Activated effector memory CD4-positive, alpha-beta T cell treated with anti-CD3 and anti-CD28 coated beads, Interleukin-2, amount 50 U/mL, for 16 hours (primary cell): ENCODE measurements at regions not wholly inside any gene's neighbourhood (a gene's known extent, or its start where the extent isn't known, plus 50 kb on each side); places are given as distances from the start of the nearest gene placed in this dataset.
"Not testable (repeated sequence)": the region's sequence is repeated elsewhere in the genome, so short reads cannot be mapped to it uniquely, and the experiment has no call there.

ENCODE experiments used
- DNase-seq: peaks from one replicate; pipeline ENCODE4 v3.0.0-alpha.2; 2020

DNA sequence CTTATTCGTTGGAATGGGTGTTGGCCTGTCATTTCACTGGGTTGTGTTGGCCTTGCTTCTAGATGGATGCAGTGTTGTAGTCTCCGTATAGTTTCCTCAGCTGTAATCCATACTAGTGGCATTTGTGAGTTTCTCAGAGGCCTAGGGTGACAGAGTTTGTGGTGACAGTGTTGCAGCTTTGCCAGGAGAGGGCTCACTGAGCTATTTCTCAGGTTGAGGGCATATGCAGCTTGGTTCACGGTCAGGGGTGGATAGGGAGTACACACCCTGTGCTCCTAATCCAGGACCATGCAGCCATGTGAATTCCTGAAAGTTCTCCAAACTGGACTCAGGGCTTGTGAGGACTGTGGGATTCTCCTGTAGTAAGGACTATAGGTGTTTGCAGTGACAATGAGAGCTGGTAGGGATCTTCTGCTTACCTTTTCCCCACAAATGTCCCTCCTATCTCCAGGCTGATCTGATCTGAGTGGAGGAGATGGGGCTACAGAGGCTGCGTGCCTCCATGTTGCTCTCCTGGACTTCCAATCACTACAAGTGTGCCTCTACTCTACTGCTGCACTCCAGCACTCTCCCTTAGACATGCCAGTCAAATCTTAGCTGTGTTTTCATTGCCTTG is 229.0 kb downstream of the STK31 start:
- no peak for DNase-seq

DNA sequence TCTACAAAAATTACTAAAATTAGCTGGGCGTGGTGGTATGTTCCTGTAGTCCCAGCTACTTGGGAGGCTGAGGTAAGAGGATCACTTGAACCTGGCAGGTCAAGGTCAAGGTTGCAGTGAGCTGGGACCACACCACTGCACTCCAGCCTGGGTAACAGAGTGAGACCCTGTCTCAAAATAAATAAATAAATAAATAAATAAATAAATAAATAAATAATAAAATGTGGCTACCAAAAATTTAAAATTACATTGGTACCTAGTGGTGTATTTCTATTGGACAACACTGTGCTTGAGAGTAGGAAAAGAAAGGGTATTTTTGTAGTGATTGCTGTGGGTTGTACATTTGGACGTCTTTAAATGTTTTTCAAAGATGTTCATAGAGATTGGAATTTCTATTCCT is 229.7 kb downstream of the STK31 start:
- DNase-seq: not testable (repeated sequence)

DNA sequence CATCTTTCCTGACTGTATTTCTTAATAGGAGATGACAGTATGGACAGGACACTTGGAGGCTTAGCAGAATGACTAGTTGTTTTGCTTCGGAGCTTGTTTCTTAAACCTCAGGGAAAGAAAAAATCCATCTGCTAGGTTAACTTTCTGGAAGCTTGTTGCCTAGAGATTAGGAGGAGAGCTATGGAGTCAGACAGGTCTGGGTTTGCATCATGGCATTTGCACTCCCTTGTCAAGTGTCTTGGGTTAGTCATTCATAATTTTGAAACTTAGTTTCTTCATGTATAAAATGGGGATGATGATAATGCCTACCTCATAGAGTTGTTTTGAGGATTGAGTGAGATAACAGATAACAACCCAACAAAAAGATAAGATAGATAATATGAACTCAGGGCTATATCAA is 231.5 kb downstream of the STK31 start:
- no peak for DNase-seq

DNA sequence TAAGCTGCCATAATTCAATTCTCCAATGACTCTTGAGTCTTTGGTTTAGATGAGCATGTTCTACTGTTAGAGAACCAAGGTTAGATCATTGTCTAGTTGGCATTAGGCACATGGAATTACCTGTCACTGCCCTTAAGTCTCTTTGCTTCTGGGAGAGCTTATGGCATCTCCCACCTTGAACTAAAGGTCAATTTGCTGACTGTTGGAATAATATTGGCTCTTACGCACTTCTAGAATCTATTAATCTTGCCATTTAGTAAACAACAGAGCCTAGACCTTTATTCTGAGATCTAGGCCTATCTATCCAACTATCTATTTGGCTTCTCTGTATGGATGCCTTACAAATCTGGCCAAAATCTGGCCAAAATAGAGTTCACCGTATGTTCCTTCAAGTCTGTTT is 232.0 kb downstream of the STK31 start:
- no peak for DNase-seq

DNA sequence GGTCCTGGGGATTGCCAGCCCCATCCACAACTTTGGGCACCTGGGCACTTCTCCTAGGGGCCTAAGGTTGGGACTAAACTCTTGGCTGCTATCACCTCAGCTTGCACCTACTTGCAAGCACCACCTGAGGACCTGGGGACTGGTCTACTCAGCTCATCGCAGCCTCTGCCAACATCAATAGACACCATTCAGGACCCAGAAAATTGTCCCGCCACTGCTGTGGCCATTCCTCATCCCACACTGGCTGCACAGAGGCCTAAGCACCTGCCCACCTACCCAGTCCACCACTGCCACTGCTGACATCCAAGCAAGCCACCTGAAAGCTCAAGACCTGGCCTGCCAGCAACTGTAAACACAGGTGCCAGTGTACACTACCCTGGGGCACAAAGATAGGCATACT is 234.1 kb downstream of the STK31 start:
- DNase-seq: no peak

DNA sequence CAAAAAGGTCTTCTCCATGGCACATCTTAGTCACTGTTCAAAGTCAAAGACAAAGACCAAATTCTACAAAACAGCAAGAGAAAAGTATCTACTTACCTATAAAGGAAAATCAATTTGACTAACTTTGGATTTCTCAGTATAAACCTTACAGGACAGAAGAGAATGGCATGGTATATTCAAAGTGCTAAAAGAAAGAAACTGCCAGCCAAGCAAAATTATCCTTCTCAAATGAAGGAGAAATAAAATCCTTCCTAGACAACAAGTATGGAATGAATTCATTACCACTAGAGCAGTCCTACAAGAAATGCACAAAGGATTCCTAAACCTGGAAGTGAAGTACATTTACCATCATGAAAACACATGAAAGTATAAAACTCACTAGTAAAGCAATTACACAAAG is 235.5 kb downstream of the STK31 start:
- DNase-seq: no peak

DNA sequence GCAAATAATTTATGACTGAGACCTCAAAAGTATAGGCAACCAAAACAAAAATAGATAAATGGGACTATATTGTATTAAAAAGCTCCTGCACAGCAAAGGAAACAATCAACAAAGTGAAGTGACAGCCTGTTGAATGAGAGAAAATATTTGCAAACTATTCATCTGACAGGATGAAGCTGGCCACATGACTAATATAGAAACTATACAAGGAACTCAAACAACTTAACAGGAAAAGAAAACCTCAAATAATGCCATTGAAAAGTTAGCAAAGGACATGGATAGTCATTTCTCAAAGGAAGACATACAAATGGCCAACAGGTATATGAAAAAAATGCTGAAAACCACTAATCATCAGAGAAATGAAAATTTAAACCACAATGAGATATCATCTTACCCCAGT is 245.1 kb downstream of the STK31 start:
- DNase-seq: no peak

DNA sequence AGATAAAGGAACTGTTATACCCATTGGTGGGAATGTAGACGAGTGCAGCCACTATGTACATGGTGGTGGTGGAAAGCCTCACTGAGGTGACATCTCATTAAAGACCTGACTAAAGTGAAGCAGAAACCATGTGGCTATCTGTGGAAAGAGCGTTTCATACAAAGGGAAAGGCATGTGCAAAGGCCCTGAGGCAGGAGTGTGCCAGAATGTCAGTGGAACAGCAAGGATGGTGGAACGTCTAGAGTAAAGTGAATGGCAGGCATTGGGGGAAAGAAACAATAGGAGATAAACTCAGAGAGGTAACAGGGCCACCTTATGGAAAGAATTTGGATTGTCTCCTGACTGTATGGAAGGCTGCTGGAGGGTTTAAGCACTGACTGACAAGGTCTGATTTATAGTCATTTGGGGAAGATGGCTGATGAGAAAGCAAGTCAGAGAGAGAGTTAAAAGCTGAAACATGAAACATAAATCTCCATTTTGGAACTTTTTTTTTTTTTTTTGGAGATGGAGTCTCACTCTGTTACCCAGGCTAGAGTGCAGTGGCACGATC is 245.7 kb downstream of the STK31 start:
- DNase-seq: no peak

DNA sequence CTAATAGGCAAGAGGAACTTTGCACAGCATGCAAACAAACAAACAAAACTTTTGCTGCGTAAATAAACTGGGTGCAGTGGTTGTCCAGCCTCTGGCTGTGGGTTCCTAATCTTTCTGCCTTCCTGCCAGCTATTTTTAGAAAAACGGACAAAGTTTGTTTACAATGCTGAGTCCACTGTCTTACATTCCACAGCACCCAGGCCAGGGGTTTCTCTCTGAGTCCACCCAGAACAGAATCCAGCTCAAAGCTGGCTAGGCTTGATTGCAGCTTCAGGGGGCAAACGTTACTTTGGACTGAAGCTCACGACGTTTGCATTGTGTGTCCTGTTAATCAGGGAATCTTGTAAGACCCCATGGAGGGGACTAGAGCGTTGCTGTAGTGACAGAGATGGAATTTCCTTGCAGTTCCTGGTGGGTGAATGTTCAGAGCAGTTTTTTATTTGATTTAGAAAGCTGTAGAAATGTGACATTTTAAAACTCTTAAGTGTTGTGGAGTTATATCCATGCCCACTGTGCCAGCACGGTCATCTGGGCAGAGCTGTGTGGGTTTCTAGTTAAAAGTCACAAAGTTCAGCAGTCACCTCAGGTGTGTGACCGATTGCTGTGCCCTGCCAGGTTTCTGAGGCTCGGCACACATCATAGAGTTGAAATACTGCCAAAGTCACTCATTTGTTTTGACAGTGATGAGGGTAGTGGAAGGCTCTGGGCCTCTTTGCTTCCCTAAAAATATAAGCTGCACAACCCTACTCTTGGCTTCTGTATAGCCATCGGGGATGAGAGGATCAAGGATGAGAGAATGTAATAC is 247.0 kb downstream of the STK31 start:
- DNase-seq: no peak

DNA sequence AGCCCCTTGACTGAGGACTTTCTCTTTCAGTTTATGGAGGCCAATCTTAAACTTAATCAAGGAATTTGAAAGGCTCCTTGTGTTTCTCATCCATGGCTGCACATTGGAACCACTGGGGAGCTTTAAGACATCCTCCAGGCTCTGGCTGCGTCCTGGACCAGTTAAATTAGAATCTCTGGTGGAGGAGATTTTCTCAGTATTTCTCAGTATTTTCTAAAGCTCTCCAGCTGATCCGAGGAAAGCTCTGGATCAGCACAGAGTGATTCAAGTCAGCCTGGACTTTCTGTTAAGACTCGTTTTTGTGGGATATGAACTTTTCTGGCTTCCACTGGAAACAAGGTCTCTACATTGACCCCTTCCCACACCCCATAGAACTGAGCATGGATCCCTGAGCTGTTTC is 249.8 kb downstream of the STK31 start:
- no peak for DNase-seq

DNA sequence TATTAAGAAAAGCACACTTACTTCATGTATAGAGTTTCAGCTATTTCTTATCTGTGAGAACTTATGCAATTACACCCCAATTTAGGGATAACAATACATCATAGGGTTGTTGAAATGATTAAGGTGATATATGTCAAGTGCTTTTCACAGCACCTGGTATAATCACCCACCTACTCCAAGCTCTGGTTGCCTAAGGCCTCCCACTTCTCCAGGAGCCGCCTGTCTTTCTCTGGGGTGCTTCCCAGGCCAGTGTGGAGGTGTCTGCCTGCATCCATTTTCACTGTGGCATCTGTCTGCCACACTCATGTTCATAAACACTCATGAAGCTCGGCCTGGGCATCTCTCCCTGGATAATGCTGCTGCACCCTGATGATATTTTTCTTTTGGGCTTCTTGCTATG is 250.3 kb downstream of the STK31 start:
- no peak for DNase-seq

DNA sequence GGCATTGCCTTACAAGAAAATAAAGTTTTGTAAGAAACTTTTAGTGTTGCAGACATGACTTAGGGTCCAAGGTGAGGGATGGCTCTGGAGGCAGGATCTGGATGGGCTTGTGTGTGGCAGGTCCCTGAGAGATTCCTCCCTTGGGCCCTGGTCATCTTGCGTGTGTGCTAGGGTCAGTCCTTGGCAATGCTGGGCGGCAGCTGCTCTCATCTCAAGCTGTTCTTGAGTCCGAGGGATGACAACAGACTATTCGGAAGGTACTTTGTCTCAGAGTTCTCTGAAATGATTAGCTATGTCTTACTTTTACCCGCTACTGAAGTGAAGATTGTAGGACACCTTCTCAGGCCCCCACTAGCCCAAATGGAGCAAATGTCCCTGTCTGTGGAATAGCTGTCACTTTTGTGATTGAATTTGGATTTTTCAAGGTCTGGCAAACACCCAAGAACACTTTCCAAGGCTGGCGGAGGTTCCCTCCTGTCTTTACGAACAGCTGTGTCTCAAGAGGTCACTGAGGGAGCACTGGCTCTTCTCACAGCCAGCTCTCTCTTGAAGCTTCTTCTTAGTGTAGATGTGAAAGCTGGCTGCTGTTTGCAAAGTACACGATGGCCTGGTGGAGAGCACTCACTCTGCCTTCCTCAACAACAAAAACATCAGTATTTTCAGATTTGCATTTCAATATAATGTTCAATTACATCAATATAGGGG is 253.6 kb downstream of the STK31 start:
- DNase-seq: no peak

DNA sequence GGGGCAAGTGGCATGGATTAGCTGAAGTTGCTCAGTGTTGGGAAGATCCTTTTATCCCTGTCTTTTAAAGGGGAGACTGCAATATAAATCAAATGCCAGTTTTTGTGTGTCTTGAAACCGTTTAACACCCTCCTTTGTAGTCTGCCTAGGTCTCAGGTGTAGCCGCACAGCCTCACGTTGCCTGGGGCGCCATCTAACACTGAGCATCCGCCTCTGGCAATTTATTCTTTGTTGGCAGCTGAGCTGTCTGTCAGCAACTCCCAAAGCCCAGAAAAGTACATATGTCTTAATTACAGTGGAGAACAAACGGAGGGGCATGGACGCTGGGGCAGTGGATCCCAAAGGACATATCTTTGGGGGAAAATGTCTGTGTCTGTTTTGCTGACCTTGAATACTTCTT is 254.7 kb downstream of the STK31 start:
- no peak for DNase-seq

DNA sequence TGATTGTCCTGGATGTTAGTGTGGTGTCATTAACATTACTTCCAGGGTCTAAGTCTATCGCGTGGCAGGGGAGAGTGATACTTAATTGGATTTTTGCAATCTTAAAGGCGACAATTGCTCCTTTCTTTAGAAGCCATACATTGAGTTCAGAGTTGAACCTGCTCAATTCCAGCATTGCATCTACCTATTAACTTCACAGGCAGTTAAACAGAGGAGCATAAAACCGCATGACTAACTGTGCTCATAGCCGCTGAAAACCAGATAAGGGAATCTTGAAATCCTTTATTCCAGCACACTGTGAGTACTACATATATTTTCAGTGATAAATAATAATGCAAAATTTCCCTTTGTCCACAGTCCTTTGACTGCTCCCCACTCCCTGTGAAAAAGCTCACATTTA is 255.3 kb downstream of the STK31 start:
- DNase-seq: no peak

DNA sequence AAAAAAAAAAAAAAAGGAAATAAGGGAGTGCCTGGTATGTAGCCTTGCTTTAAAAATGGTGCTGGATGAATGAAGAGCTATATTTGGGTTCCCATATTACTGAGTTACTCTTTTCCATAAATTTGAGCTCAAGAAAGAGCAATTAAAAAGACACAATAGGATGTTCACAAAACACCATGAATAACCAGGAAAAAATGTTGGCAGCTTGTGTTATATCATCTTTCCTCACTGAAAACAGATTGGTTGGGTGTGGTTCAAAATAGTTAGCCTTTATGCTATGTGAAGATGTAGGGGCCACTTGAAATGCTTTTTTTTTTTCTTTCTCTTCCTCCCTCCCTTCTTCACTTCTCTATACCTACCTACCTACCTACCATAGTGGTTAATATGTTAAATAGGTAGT is 256.9 kb downstream of the STK31 start:
- no peak for DNase-seq

DNA sequence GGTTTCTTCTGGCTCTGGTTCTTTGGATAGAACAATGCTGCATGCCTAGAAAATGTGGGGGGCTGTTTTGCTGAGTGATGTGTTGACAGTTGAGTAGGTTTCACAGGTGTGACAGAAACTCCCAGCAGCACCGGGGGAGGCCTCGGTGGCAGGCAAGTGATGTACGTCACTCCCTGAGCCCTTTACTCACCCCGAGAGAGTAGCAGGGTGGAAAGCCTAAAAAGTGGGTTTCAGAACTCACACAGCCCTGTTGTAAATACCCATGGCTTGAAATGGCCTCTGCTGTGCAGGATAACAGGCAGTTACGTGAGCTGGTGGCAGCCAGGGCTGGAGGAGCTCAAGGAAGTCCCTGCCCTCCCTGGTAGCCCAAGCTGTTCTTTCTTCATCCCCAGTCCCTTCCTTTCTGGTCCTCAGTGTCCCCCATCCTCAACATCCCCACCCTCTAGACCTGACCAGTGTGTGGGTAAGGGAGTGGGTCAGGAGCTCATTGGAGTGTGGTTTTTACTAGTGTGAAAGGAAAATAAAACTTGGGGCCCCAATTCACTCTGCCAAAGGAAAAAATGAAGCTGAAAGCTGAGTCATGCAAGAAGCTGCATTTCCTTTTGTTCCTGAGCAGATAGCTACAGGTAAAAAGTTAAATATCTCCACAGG is 258.1 kb downstream of the STK31 start:
- DNase-seq: no peak

DNA sequence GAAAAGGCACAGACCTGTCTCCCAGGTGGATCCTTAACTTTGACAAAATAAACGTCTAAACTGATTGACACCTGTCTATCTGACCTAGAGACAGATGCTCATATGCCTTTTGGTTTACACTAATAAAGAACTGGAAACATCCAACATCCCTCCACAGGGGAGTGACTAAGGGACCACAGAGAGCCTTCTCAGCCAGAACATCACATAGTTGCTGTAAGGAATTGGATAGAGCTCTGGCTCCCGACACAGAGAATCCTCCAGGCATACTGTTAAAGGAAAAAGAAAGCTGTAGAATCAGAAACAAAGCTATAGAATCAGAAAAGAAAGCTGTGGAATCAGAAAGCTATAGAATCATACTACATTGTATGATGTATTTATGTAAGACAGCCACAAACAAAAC is 258.8 kb downstream of the STK31 start:
- no peak for DNase-seq

DNA sequence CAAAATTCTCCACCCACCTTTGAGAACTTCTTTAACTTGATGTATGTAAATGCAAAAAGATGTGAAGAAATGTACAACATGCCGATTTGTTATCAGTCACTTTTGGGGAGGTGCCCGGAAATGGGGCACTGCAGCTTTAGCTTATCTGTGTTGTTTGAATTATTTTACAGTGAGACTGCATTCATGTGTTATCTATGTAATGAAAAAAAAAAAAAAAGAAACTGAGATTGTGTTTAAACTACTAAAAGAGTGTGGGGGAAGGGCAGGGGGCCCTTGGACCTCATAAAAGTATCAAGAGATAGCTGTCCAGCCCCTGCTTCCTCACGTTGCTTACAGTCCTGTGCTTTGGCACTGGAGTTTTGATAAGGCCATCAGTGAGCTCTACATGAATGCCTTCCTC is 259.4 kb downstream of the STK31 start:
- no peak for DNase-seq

DNA sequence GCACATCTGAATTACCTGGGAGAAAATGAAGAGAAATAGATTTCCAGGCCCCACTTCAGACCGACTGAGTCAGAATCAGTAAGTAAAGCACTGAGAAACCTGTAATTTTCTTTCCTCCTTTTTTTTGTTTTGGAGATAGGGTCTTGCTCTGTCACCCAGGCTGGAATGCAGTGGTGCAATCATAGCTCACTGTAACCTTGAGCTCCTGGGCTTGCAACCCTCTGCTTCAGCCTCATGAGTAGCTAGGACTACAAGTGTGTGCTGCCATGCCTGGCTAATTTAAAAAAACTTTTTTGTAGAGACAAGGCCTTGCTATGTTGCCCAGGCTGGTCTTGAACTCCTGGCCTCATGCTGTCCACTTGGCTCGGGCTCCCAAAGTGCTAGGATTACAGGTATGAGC is 260.2 kb downstream of the STK31 start:
- no peak for DNase-seq

DNA sequence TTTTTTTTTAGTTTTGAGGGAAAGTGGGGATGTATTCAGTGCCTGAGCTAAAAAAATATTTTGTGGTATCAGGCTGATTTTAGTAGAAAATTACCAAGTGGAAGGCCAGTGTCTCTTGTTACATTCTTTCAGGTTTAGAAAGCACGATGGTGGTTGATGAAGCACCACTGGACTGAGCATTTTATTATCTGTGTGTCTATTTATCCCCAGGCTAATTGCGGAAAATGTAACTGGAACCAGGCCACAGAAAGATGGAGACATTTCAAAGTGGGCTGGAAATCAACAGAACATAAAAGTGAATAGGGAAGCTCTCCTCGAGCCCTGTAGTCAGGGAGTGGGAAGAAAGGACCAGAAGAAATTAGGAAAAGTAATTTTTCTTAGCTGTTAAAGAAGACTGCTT is 261.0 kb downstream of the STK31 start:
- no peak for DNase-seq

DNA sequence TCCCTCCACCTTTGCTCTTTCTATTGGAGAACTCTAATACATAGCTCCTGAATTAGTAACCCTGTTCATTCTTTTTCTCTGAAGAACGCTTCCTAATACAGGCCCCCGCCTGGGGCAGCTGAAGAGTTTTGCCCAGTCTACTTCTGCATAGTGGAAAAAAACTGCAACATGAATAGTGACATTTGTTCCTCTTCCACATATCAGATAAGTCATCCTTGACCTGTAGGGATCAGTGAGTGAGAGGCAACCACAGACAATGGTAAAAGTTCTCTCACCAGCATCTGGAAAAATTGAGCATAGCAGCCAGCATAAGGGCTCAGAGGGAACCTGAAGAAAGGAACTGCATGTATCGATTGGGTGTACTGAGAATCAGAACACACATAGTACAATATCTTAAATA is 262.0 kb downstream of the STK31 start:
- no peak for DNase-seq

DNA sequence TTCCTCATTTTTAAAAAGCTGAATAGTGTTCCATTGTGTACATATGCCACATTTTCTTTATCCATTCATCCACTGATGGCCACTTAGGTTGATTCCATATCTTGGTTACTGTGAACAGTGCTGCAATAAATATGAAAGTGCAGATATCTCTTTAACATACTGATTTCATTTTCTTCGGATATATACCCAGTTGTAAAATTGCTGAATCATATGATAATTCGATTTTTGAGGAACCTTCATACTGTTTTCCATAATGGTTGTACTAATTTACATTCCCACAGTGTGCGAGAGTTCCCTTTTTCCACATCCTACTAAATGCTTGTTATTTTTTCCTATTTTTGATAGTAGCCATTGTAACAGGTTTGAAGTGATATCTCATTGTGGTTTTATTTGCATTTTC is 263.2 kb downstream of the STK31 start:
- DNase-seq: no peak

DNA sequence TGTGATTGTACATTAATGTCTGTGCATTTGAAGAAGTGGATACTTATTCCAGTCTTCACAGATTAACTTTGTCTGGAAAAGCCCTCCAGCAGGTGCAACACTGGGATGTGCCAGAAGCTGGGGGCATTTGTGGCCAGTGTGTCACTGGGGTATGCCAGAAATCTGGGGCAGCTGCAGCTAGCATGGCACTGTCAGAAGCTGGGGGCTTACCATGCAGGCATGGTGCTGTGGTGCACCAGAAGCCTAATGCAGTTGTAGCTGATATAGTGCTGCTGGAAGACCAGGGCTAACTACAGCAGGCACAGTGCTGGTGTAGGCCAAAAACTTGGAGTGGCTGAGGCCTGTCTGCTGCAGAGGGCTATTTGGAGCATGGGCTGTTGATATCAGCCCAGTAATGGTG is 270.1 kb downstream of the STK31 start:
- DNase-seq: no peak

DNA sequence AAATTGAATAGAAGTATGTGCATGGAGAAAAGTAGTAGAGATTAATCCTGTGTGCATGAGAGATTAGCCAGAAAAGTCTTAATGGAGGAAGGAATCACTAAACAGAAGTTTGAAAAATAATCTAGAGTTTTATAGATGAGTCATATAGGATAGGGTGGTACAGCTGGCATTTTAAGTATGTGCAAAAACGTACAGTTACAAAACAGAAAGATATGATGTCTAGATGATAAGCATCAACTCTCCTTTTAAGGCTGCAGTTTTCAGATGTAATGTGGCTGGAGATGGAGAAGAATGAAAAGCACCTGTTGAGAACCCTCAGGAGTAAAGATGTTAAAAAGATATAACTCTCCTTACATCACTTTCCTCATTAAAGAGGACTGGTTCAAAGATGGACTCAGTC is 271.3 kb downstream of the STK31 start:
- no peak for DNase-seq
